Muscle layer of colon (tissue), 2 donors: ENCODE measurements at regions not wholly inside any gene's neighbourhood (a gene's known extent, or its start where the extent isn't known, plus 50 kb on each side); places are given as distances from the start of the nearest gene placed in this dataset.
"Not testable (repeated sequence)": the region's sequence is repeated elsewhere in the genome, so short reads cannot be mapped to it uniquely, and the experiment has no call there.

Source experiments
- H3K27ac ChIP-seq: one replicate; pipeline ENCODE4 v1.7.0; 2013; ENCODE audit warnings: low read depth, mild to moderate bottlenecking, low read length, moderate library complexity
- H3K27me3 ChIP-seq, 2 donors: one replicate each; pipeline ENCODE4 v1.7.0; 2013; ENCODE audit warnings: low read length in 2 of 2, mild to moderate bottlenecking in 2 of 2; ENCODE audit not compliant: insufficient read depth in 2 of 2, control insufficient read depth in 1 of 2
- H3K36me3 ChIP-seq: one replicate; pipeline ENCODE4 v1.7.0; 2013; ENCODE audit warnings: mild to moderate bottlenecking, low read length; ENCODE audit not compliant: insufficient read depth
- H3K4me1 ChIP-seq: one replicate; pipeline ENCODE4 v1.7.0; 2013; ENCODE audit warnings: mild to moderate bottlenecking, low read length; ENCODE audit not compliant: insufficient read depth
- H3K4me3 ChIP-seq, 2 donors: one replicate each; pipeline ENCODE4 v1.7.0; 2013; ENCODE audit warnings: low read length in 2 of 2, low read depth in 1 of 2, mild to moderate bottlenecking in 1 of 2, moderate library complexity in 1 of 2
- H3K9ac ChIP-seq: one replicate; pipeline ENCODE4 v1.7.0; 2013; ENCODE audit warnings: low read length
- H3K9me3 ChIP-seq: one replicate; pipeline ENCODE4 v1.7.0; 2013; ENCODE audit warnings: mild to moderate bottlenecking, low read length
- donor health status: abdominal sarcoma.
- donor health status: Adenocarcinoma of cecum.

DNA sequence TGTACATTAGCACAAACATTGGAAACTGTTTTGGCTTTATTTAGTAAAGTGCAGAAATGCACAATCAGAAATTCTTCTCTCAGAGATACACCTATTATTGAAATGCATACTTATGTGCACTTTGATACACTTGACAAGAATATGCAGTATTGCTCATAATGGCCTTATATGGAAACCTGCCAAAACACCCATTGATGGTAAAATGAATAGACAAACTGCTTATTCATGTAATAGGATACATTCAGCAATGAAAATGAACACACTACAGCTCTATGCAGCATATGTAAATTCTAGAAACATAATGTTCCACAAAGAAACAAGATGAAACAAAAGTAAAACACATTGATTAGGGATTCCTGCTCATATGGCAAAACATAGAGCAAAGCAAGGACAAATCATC lies 223.9 kb downstream of the S1PR1 start:
- H3K4me1 ChIP-seq = no peaks in the 10 kb centered on the region
- no peaks in the 10 kb centered on the region for H3K36me3 ChIP-seq
- no peak overlapping the region for H3K9ac ChIP-seq
- H3K27me3 ChIP-seq = no peaks in the 10 kb centered on the region
- no peak overlapping the region for H3K27ac ChIP-seq
- H3K9me3 ChIP-seq = no peaks in the 10 kb centered on the region
- H3K4me3 ChIP-seq = no peak overlapping the region

DNA sequence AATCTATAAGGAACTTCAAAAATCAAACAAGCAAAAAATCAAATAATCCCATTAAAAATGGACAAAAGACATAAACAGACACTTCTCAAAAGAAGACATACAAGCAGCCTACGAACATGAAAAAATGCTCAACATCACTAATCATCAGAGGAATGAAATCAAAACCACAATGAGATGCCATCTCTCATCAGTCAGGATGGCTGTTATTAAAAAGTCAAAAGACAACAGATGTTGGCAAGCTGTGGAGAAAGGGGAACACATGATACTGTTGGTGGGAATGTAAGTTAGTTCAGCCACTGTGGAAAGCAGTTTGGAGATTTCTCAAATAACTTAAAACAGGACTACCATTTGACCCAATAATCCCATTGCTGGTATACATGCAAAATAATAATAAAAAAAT lies 226.4 kb downstream of the S1PR1 start:
- Histone ChIP-seq H3K9me3 (no peaks in the 10 kb centered on the region), H3K27me3 (no peaks in the 10 kb centered on the region), H3K36me3 (no peaks in the 10 kb centered on the region), H3K9ac (no peak overlapping the region), H3K4me3 (no peak overlapping the region), H3K4me1 (no peaks in the 10 kb centered on the region), H3K27ac (no peak overlapping the region)

GRCh38 chr1:101465941-101466340 lies 229.1 kb downstream of the S1PR1 start:
- H3K36me3 ChIP-seq = no peaks in the 10 kb centered on the region
- H3K9me3 ChIP-seq = no peaks in the 10 kb centered on the region
- no peak overlapping the region for H3K4me3 ChIP-seq
- no peaks in the 10 kb centered on the region for H3K4me1 ChIP-seq
- no peak overlapping the region for H3K9ac ChIP-seq
- H3K27ac ChIP-seq = no peak overlapping the region
- no peaks in the 10 kb centered on the region for H3K27me3 ChIP-seq

- Histone ChIP-seq H3K27ac (no peak overlapping the region), H3K9me3 (no peaks in the 10 kb centered on the region), H3K4me1 (no peaks in the 10 kb centered on the region), H3K27me3 (no peaks in the 10 kb centered on the region), H3K4me3 (no peak overlapping the region), H3K9ac (no peak overlapping the region), H3K36me3 (no peaks in the 10 kb centered on the region)
Observed at GRCh38 chr1:101474039-101474665, 237.3 kb downstream of the S1PR1 start.

GRCh38 chr1:101476541-101476940 lies 239.7 kb downstream of the S1PR1 start:
- H3K27ac ChIP-seq = no peak overlapping the region
- H3K9ac ChIP-seq = no peak overlapping the region
- no peaks in the 10 kb centered on the region for H3K4me1 ChIP-seq
- no peaks in the 10 kb centered on the region for H3K9me3 ChIP-seq
- no peaks in the 10 kb centered on the region for H3K36me3 ChIP-seq
- H3K4me3 ChIP-seq = no peak overlapping the region
- H3K27me3 ChIP-seq = no peaks in the 10 kb centered on the region

DNA sequence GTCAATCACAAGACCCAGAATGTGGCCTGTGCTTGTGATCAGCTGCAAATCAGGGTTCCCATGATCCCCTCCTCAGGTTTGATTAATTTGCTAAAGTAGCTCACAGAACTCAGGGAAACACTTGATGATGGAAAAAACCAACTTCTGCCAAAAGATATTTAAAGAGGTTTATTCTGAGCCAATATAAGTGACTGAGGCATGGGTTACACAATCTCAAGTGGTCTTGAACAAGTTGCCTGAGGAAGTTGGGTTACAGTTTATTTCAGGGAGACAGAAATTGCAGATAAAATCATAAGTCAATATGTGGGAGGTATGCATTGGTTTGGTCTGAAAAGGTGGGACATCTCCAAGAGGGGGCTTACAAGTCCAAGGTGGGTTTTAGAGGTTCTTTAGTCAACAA lies 243.1 kb downstream of the S1PR1 start:
- H3K4me1 ChIP-seq = no peaks in the 10 kb centered on the region
- no peak overlapping the region for H3K4me3 ChIP-seq
- H3K9ac ChIP-seq = no peak overlapping the region
- no peaks in the 10 kb centered on the region for H3K27me3 ChIP-seq
- H3K36me3 ChIP-seq = no peaks in the 10 kb centered on the region
- H3K9me3 ChIP-seq = no peaks in the 10 kb centered on the region
- no peak overlapping the region for H3K27ac ChIP-seq

GRCh38 chr1:101482306-101482705 lies 245.5 kb downstream of the S1PR1 start:
- H3K27ac ChIP-seq = no peak overlapping the region
- no peaks in the 10 kb centered on the region for H3K4me1 ChIP-seq
- H3K9ac ChIP-seq = no peak overlapping the region
- H3K36me3 ChIP-seq = no peaks in the 10 kb centered on the region
- H3K27me3 ChIP-seq = no peaks in the 10 kb centered on the region
- H3K4me3 ChIP-seq = no peak overlapping the region
- no peaks in the 10 kb centered on the region for H3K9me3 ChIP-seq

GRCh38 chr1:101483982-101484688 lies 247.3 kb downstream of the S1PR1 start:
- Histone ChIP-seq H3K4me1 (no peaks in the 10 kb centered on the region), H3K27ac (no peak overlapping the region), H3K27me3 (no peaks in the 10 kb centered on the region), H3K9ac (no peak overlapping the region), H3K9me3 (no peaks in the 10 kb centered on the region), H3K36me3 (no peaks in the 10 kb centered on the region), H3K4me3 (no peak overlapping the region)

DNA sequence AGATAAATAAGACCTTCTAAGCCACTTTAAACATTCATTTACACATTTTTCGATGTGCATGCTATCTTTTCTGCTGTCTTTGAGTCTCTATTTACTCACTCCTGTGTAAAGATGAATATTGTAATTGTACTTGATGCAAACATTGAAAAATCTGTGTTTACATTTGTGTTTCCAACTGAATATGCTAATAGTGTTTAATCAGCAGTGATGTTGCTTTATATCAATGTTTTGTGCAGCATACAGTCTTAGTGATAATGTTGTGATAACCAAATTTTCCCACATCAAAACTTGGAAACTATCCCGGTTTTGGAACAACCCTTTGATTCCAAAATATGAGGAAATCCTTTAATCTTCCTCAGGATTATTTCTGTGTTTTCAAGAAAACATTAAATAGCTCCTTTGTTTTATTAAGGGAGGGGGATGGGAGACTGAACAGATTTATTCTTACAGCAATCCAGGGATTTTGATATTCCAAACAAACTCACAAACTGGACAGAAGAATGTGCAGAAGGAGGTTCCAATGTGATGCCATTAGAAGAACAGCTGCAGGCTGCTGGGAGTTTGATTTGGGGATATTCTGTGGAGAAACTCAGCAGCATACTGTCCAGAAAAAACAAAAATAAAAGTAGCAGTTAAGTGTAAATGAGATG lies 248.0 kb downstream of the S1PR1 start:
- no peak overlapping the region for H3K4me3 ChIP-seq
- H3K27ac ChIP-seq = no peak overlapping the region
- H3K9me3 ChIP-seq = no peaks in the 10 kb centered on the region
- H3K4me1 ChIP-seq = no peaks in the 10 kb centered on the region
- H3K9ac ChIP-seq = no peak overlapping the region
- H3K36me3 ChIP-seq = no peaks in the 10 kb centered on the region
- H3K27me3 ChIP-seq = no peaks in the 10 kb centered on the region

- Histone ChIP-seq H3K4me1 (no peaks in the 10 kb centered on the region), H3K27ac (no peak overlapping the region), H3K27me3 (no peaks in the 10 kb centered on the region), H3K4me3 (no peak overlapping the region), H3K36me3 (no peaks in the 10 kb centered on the region), H3K9me3 (no peaks in the 10 kb centered on the region), H3K9ac (no peak overlapping the region)
Observed at GRCh38 chr1:101485712-101486111, 248.9 kb downstream of the S1PR1 start.

GRCh38 chr1:101492144-101492543 lies 255.3 kb downstream of the S1PR1 start:
- not testable (repeated sequence) for H3K36me3 ChIP-seq, H3K9me3 ChIP-seq, H3K27me3 ChIP-seq, H3K9ac ChIP-seq, H3K27ac ChIP-seq, H3K4me1 ChIP-seq, H3K4me3 ChIP-seq

- H3K9me3 ChIP-seq, H3K27ac ChIP-seq, H3K9ac ChIP-seq, H3K36me3 ChIP-seq, H3K4me1 ChIP-seq, H3K27me3 ChIP-seq, H3K4me3 ChIP-seq: not testable (repeated sequence)
Observed at GRCh38 chr1:101493920-101494319, 257.1 kb downstream of the S1PR1 start.
